Stimulated activated CD4-positive, alpha-beta T cell treated with anti-CD3 and anti-CD28 coated beads, Interleukin-2, amount 100 ng/mL, for 4 hours (primary cell): ENCODE measurements at regions not wholly inside any gene's neighbourhood (a gene's known extent, or its start where the extent isn't known, plus 50 kb on each side); places are given as distances from the start of the nearest gene placed in this dataset.

Source experiments
- DNase-seq: peaks from one replicate; pipeline ENCODE4 v3.0.0-alpha.2; 2020; ENCODE audit warnings: low read depth

GRCh38 chr3:23747841-23748240 lies 57.9 kb upstream of the UBE2E1 start:
- DNase-seq: no peak

GRCh38 chr3:23748398-23749110 lies 57.2 kb upstream of the UBE2E1 start:
- no peak for DNase-seq

GRCh38 chr3:23749609-23750008 lies 56.1 kb upstream of the UBE2E1 start:
- no peak for DNase-seq

- DNase-seq: no peak
These were observed 55.1 kb upstream of the UBE2E1 start for GRCh38 chr3:23750573-23751210.

GRCh38 chr3:23751212-23751723 lies 54.5 kb upstream of the UBE2E1 start:
- DNase-seq: no peak

- DNase-seq: no peak
These were observed 53.6 kb upstream of the UBE2E1 start for GRCh38 chr3:23752126-23752525.

GRCh38 chr3:23754215-23754614 lies 51.5 kb upstream of the UBE2E1 start:
- DNase-seq: no peak
